HT-29 (cell line): ENCODE measurements at regions not wholly inside any gene's neighbourhood (a gene's known extent, or its start where the extent isn't known, plus 50 kb on each side); places are given as distances from the start of the nearest gene placed in this dataset.
"Not testable (repeated sequence)": the region's sequence is repeated elsewhere in the genome, so short reads cannot be mapped to it uniquely, and the experiment has no call there.

Source experiments
- DNase-seq: peaks from one replicate; pipeline ENCODE4 v3.0.0-alpha.2; 2015; ENCODE audit warnings: low spot score

DNA sequence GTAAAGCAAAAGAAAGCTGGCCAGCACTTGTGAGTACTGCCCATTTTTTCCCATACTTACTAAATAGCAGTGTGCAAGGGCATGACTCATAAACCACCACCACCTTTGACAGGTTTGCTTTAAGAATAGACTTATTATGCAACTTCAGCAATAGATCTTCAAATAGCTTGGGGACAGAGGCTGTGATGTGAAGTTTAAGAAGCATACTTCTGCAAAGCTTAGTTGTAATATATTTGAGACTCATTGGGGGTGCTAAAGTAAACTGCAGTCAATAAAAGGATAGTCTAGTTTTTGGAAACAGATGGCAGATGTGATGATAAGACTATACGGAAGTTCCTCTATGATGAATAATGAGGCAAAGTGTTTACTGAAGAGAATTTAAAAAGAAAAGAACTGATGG is 210.0 kb downstream of the PLA2G4A start:
- DNase-seq: peak; percentile 44

DNA sequence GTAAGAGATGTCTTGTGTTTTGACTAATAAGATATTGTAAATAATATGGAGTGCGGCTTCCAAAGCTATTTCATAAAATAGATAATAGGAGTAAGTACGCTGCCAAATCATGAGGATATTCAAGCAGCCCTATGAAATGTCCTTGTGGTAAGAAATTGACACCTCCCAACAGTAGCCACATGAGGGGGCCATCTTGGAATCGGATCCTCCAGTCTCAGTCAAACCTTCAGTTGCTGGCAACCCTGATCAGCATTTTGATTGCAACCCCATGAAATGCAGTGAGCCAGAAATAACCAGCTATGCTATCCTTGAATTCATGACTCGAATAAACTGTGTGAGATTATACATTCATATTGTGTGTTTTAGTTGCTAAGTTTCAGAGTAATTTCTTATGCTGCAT is 212.4 kb downstream of the PLA2G4A start:
- no peak for DNase-seq

DNA sequence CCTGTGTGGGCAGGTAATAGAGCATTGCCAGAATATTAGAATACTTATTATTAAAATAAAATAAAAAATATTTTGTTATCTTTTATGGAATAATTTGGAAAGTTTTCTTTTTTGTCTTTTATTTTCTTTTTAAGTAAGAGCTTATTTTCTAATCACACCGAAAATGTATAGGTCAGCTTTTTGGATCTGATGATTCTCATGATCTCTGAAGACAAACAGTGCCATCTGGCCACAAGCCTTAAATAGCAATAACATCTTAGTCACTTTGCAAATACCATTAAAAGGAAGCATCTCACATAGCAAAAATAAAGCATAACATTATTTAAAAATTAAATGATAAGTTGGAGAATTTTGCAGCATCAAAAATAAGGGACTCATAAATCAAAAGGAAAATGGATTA is 213.8 kb downstream of the PLA2G4A start:
- DNase-seq: no peak

DNA sequence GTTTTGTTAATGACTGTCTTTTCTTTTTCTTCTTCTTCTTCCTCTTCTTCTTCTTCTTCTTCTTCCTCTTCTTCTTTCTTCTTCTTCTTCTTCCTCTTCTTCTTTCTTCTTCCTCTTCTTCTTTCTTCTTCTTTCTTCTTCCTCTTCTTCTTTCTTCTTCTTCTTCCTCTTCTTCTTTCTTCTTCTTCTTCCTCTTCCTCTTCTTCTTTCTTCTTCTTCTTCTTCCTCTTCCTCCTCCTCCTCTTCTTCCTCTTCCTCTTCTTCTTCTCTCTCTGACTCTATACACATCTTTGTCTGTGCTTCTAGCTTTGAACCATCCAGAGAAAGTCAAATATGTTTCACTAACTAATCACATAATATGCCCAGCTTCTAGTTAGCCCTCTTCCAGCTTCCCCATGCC is 214.7 kb downstream of the PLA2G4A start:
- not testable (repeated sequence) for DNase-seq

DNA sequence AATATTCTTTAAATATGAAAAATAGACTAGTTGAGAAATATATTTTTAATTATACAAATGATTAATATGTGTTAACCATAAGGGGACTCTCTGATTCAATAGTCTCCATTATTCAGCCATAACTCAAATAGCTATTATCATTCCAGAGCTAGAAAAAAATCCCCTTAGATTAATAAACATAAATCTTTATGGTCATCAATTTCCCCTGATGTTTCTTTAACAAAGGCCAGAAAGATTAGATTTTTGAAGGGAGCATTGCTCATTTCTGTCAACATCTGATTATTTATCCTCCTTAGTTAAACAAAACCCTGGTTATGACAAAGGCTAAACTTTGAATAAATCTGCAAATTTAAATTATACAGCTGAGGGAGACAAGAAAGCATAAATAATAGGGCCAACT is 215.7 kb downstream of the PLA2G4A start:
- DNase-seq: no peak

DNA sequence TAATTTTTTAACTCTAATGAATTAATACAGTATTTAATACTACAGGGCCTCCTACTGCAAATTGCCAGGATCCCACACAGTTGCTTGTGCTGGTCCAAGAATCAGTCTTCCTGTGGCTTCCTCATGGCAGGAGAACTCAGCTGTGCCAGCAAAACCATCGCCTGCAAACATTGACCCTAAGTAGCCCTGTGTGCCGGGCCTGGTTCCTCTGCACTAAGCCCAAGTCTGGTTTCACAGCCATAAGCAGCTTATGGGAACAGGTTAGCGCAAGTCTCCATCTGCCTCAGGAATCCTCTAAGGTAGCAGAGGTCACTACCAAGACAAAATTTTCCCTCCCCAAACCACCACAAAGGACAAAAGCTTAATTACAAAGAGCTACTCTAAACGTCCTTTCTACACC is 216.6 kb downstream of the PLA2G4A start:
- DNase-seq: no peak

DNA sequence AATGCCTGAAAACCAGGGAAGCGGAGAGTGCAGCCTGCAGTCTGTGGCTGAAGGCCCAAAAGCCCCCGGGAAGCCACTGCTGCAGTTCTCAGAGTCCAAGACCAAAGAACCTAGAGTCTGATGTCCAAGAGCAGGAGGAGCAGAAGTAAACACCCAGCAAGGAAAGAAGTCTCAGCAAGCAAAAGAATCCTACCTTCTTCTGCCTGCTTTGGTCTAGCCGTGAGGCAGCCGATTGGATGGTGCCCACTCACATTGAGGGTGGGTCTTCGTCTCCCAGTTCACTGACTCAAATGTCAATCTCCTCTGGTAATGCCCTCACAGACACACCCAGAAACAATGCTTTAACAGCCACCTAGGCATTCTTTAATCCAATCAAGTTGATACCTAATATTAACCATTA is 217.5 kb downstream of the PLA2G4A start:
- DNase-seq: no peak

DNA sequence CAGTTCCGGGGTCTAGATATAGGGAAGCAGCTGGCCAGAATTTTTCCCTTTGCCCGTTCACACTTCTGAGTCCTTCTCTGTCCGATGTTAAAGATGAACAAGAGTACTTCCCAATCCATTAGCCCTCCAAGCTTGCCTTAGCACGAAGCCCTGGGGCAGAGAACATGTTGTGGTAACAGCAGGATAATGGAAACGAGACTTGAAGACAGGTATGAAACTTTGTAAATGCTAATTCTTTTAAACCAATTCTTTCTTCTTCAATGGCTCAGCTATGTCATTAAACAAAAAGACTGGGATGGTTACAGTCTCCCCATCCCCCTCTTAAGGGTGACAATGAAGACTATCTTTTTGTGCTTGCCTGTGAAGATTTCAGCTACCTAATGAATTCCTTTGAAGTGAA is 218.5 kb downstream of the PLA2G4A start:
- DNase-seq: no peak

DNA sequence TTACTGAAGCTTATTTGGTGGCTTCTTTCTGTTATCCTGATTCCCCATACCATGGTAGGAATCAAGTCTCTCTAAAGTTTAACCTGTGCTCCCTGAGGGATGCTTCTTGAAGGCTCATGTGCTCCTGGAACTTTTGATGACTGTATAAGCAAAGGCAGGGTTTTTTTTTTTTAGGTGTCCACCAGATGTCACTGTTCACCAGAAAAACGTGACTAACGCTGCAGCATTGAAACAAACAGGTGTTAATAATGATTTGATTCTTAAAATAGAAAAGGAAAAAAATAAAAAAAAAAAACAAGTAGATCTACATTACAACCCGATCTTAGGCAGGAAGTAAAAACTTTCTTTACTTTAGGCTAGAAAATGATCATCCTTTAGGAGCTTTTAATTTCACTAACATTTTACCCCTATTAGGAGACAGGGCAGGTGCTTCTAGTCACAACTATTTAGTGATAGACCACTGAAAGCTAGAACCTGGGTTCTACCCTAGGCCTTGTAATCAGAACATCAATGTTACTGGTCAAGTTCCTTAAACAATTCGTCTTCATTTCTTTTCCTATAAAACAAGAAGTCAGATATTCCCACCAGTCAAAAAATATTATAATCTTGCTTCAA is 223.0 kb downstream of the PLA2G4A start:
- DNase-seq: peak; percentile 68

DNA sequence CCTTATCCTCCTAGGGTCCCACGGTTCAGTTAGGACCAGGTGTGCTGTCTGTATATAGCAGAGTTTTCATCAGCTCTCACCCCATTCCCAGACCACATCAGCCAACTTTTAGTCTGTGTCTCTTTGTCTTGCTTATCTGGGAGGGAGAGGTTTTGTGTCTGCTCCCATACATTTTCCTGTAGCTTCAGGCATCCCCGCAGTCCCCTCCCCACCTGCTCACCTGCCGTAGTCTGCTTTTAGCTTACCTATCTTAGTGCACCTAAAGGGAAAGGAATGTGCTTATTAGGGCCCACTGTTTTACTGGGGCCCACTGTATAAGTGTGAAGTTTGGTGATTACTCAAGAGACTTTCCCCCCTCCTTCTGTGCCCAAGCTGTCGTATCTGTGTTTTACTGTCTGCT is 225.1 kb downstream of the PLA2G4A start:
- no peak for DNase-seq

DNA sequence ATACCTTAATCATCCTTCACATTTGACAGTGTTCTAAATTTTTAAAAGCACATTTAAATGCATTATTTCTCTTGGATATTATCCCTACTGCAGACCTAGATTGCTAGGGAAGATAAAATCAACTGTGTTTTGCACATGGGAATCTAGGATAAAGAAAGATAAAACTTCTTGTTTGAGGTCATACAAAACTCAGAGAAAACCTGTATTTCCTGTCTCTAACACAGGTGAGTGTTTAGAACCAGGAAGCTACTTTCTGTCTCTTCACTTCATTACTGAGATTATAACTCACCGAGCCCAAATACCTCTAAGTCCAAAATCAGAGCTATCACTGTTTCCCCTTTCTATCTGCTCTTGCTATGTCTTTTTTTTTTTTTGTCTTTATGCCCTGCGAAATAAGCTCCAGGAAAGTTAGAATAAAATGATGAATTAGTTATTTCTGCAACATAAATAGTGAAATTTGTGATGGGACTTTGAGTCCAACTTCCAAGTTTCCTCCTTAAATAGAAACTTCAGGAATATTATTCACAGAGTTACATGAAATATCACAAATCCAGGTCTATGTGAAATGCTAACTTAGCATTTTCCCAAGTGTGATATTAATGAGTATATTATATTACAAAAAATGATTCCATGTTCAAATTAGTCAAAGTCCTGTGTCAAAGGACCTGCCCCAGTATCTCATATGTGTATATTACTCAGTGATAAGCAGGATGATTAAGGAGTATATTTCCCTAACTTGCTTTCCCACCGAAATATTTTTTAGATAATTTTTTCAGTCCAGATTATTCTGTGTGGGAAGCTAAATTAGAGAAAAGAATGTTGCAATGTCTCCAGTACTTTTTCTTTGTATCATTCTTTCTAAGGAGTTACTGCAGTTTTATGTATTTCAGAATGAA is 226.4 kb downstream of the PLA2G4A start:
- DNase-seq: peak; percentile 10

DNA sequence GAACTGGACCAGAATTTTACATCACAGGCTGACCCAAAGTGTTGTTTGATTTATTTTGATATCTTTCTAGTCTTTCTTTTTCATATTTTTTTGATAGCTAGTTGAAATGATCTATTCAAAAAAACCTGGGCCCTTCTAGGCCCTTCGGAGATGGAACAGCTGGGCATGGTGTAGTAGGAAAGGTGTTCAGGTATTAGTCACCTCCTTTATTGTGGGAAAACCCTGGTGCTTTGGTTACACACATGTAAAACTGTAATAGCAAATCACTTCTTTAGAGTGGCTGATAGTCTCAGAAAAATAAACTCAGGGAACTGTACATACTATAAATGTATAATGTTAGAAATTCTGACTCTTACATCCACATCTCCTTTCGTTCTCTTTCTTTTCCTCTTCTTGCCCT is 234.5 kb downstream of the PLA2G4A start:
- no peak for DNase-seq

DNA sequence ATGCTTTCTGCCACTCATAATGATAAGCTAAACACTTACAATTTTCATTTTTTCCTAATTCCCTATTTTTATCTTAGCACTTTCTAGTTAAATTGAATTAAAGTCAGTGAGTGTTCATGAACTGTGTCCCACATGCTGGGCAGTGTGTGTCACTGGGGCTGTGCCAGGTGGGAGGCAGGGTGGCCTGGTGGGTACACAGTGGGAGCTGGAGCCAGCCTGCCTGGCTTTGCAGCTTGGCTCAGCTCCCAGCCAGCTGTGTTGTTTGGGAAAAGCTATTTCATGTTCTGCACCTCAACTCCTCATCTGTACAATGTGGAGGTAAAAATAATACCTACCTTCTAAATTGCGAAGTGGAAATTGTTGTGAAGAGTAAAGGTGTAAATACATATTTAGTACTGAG is 238.4 kb downstream of the PLA2G4A start:
- DNase-seq: no peak

DNA sequence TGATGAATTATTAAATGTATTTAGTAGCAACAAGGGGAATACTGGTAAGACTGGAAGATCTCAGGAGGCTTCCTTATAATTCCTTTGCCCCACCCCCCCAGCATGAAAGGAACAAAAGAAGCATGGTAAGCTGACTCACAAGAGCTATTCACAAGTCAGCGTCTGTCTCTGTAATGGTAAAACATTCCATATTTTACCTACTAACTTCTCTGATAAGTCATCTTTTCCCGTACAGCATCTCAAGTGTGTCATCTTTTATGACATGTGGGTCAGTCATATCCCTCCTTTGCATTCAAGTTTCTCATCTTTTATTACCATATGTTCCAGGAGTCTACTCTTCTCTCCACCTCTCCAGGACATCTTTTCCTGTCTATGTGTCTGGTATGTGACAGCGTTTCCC is 241.3 kb downstream of the PLA2G4A start:
- DNase-seq: no peak

DNA sequence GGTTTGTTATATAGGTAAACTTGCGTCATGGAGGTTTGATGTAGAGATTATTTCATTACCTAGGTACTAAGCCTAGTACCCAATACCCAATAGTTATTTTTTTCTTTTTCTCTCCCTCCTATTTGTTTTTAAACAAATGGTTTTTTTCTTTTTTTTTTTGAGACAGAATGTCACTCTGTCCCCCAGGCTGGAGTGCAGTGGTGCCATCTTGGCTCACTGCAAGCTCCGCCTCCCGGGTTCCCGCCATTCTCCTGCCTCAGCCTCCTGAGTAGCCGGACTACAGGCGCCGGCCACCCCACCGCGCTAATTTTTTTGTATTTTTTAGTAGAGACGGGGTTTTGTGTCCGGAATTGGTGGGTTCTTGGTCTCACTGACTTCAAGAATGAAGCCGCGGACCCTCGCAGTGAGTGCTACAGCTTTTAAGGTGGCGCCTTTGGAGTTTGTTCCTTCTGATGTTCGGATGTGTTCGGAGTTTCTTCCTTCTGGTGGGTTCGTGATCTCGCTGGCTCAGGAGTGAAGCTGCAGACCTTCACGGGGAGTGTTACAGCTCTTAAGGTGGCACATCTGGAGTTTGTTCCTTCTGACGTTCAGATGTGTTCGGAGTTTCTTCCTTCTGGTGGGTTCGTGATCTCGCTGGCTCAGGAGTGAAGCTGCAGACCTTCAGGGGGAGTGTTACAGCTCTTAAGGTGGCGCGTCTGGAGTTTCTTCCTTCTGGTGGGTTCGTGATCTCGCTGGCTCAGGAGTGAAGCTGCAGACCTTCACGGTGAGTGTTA is 243.7 kb downstream of the PLA2G4A start:
- not testable (repeated sequence) for DNase-seq

DNA sequence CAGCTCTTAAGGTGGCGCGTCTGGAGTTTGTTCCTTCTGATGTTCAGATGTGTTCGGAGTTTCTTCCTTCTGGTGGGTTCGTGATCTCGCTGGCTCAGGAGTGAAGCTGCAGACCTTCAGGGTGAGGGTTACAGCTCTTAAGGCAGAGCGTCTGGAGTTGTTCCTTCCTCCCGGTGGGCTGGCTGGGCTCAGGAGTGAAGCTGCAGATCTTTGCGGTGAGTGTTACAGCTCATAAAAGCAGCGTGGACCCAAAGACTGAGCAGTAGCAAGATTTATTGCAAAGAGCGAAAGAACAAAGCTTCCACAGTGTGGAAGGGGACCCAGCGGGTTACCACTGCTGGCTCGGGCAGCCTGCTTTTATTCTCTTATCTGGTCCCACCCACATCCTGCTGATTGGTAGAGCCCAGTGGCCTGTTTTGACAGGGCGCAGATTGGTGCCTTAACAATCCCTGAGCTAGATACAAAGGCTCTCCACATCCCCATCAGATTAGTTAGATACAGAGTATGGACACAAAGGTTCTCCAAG is 244.3 kb downstream of the PLA2G4A start:
- DNase-seq: not testable (repeated sequence)

DNA sequence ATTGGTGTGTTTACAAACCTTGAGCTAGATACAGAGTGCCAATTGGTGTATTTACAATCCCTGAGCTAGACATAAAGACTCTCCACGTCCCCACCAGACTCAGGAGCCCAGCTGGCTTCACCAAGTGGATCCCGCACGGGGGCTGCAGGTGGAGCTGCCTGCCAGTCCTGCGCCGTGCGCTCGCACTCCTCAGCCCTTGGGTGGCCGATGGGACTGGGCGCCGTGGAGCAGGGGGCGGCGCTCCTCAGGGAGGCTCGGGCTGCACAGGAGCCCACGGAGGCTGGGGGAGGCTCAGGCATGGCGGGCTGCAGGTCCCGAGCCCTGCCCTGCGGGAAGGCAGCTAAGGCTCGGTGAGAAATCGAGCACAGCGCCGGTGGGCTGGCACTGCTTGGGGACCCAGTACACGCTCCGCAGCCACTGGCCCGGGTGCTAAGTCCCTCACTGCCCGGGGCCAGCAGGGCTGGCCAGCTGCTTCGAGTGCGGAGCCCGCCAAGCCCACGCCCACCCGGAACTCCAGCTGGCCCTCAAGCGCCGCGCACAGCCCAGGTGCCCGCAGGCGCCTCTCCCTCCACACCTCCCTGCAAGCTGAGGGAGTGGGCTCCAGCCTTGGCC is 245.0 kb downstream of the PLA2G4A start:
- not testable (repeated sequence) for DNase-seq

DNA sequence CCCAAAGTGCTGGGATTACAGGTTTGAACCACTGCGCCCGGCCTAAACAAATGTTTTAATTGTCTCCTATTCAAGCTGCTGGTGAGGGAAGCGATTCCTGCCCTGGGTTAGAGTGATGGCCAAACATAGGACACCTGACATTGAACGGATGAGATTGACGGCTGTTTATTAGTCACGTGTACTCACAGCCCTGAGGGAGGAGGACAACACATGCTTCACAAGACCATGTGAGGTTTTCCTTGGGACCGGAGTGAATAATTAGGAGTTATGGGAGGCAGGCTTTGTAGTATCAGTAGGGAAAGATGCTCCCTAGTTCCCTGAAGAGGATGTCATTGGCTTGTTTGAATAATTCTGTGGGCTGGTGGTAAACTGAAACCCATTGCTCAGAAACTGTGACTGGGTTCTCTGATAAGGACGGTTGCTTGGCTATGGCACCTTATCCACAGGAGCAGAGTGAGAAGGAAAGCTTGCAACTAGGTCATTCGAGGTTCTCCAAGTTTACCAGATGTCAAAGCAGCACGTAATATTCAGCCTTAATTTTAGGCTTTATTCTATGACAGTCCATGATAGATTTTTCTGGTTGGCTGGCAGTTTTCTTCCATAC is 245.8 kb downstream of the PLA2G4A start:
- no peak for DNase-seq

DNA sequence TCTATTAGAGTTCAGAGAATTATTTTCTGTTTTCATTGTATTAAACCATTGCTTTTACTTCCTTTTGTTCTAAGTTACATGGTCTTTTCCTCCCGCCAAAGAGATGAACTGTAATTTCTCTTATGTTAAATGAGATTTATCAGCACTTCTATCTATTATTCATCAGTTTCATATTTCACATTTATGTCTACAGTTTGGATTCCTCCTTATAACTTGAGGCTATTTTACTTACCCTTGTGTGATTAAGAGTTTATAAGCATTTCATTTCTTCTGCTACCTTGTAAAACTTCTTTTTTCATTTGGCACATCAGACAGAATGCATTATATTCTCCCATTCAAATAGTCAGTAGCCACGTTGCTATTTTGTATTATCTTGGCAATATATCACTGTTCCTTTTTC is 248.2 kb downstream of the PLA2G4A start:
- DNase-seq: no peak

DNA sequence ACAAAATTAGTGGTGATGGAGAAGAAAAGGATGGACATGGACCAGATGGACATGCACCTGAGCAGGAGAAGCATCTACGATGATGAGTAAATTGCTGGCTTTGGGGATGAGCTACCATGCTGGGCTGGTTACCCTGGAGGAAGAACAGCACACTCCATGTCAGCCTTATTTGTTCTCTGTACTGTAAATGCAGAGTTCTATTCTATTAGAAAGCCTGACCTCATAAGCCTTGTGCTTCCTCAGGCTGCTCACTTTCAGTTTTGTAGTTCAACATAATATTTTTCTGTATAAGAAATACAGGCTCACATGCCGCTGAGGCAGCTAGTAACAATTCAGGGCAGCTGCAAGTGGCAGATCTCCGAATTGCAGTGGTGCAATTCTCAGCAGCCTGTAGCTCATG is 249.6 kb downstream of the PLA2G4A start:
- DNase-seq: no peak

DNA sequence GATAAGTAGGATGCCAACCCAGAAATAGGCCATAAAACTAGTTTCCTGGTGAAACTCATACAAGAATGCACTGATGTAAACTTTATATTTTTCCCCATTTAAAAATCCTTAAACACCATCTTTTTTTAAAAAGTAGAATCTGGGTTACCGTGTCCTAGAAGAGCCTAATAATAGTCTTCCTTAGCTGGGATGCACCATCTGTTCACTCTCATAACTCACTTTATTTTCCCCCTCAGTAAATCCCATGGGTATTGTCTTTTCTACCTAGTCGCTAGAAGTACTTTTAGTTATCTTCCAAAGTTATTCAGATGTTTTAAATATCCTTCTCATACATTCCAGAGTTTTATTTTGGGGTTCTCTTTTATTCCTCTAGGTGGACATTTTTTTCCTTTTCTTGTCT is 250.2 kb downstream of the PLA2G4A start:
- DNase-seq: no peak
